ENCODE measurements at regions not wholly inside any gene's neighbourhood (a gene's known extent, or its start where the extent isn't known, plus 50 kb on each side); places are given as distances from the start of the nearest gene placed in this dataset.

GRCh38 chrX:13430136-13430827 lies 110.4 kb upstream of the ATXN3L start:
- TF ChIP-seq, protein P1, sequence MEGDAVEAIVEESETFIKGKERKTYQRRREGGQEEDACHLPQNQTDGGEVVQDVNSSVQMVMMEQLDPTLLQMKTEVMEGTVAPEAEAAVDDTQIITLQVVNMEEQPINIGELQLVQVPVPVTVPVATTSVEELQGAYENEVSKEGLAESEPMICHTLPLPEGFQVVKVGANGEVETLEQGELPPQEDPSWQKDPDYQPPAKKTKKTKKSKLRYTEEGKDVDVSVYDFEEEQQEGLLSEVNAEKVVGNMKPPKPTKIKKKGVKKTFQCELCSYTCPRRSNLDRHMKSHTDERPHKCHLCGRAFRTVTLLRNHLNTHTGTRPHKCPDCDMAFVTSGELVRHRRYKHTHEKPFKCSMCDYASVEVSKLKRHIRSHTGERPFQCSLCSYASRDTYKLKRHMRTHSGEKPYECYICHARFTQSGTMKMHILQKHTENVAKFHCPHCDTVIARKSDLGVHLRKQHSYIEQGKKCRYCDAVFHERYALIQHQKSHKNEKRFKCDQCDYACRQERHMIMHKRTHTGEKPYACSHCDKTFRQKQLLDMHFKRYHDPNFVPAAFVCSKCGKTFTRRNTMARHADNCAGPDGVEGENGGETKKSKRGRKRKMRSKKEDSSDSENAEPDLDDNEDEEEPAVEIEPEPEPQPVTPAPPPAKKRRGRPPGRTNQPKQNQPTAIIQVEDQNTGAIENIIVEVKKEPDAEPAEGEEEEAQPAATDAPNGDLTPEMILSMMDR (IDR thresholded peaks at IDR 0.05) = no peak
- TF ChIP-seq POLR2A (IDR thresholded peaks at IDR 0.05) = no peak

Data from vagina (tissue), 2 donors.